ENCODE measurements at regions not wholly inside any gene's neighbourhood (a gene's known extent, or its start where the extent isn't known, plus 50 kb on each side); places are given as distances from the start of the nearest gene placed in this dataset.

DNA sequence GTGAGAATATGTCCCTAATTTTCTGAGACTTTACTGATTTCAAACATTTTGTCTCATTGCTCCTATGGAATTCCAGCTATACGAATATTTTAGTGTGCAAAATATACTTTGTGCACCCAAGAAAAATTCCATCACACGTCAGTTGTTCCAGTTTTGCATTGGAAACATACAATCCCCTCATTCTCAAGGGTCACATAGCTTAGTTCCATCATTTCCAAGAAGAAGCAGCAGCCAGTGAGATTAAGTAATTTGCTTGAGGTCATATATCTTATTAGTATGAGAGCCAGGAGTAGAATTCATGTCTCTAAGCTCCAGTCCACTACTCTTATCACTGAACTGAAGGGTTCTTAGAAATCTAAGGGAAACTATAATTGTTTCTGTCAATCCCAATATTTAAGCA is 746.7 kb upstream of the C9orf72 start:
- no peak overlapping the region for H3K27ac ChIP-seq
- DNase-seq = no peak

GRCh38 chr9:28320616-28321015 is 747.3 kb upstream of the C9orf72 start:
- H3K36me3 ChIP-seq = no peaks in the 10 kb centered on the region
- no peak for ATAC-seq
- TF ChIP-seq, protein P1, sequence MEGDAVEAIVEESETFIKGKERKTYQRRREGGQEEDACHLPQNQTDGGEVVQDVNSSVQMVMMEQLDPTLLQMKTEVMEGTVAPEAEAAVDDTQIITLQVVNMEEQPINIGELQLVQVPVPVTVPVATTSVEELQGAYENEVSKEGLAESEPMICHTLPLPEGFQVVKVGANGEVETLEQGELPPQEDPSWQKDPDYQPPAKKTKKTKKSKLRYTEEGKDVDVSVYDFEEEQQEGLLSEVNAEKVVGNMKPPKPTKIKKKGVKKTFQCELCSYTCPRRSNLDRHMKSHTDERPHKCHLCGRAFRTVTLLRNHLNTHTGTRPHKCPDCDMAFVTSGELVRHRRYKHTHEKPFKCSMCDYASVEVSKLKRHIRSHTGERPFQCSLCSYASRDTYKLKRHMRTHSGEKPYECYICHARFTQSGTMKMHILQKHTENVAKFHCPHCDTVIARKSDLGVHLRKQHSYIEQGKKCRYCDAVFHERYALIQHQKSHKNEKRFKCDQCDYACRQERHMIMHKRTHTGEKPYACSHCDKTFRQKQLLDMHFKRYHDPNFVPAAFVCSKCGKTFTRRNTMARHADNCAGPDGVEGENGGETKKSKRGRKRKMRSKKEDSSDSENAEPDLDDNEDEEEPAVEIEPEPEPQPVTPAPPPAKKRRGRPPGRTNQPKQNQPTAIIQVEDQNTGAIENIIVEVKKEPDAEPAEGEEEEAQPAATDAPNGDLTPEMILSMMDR (IDR thresholded peaks at IDR 0.05) = no peak
- H3K4me1 ChIP-seq = no peaks in the 10 kb centered on the region
- intact Hi-C loops (cut with DNase I) = no loop called here
- no peak overlapping the region for H3K4me3 ChIP-seq
- H3K27me3 ChIP-seq (ENCODE audit: low read depth) = no peaks in the 10 kb centered on the region
- no peak for DNase-seq
- H3K27ac ChIP-seq = no peak overlapping the region
- no peaks in the 10 kb centered on the region for H3K9me3 ChIP-seq

More for the DNA sequence above, 746.7 kb upstream of the C9orf72 start:
- intact Hi-C loops (cut with DNase I) = no loop called here
- H3K4me3 ChIP-seq = no peak overlapping the region
- H3K4me1 ChIP-seq = no peaks in the 10 kb centered on the region
- H3K9me3 ChIP-seq = no peaks in the 10 kb centered on the region
- ATAC-seq = no peak
- no peaks in the 10 kb centered on the region for H3K36me3 ChIP-seq
- TF ChIP-seq, protein P1 (IDR thresholded peaks at IDR 0.05) = no peak
- no peaks in the 10 kb centered on the region for H3K27me3 ChIP-seq (ENCODE audit: low read depth)

DNA sequence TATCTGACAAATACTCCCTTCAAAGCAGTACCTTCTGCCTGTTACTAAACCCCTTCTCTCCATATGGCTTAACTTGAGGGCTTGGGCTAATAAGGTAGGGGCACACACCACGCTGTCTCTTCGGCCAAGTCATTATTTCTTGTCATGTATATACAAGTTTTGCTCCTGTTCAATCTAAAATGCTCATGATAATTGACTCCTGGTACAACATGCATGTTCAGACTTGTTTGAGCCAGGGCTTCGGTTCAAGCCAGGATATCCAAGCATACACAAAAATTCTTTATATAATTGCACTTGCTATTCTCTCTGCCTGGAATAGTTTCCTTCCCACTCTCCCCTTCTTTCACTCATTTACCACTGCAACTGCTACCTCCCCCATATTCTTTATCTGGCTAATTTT is 756.0 kb upstream of the C9orf72 start:
- H3K27ac ChIP-seq = no peak overlapping the region
- H3K4me3 ChIP-seq = no peak overlapping the region
- no peaks in the 10 kb centered on the region for H3K4me1 ChIP-seq
- DNase-seq (no peak), ATAC-seq (no peak)
- TF ChIP-seq, protein P1 (IDR thresholded peaks at IDR 0.05) = no peak
- intact Hi-C loops (cut with DNase I) = no loop called here
- H3K9me3 ChIP-seq = no peaks in the 10 kb centered on the region
- no peaks in the 10 kb centered on the region for H3K27me3 ChIP-seq (ENCODE audit: low read depth)
- no peaks in the 10 kb centered on the region for H3K36me3 ChIP-seq

DNA sequence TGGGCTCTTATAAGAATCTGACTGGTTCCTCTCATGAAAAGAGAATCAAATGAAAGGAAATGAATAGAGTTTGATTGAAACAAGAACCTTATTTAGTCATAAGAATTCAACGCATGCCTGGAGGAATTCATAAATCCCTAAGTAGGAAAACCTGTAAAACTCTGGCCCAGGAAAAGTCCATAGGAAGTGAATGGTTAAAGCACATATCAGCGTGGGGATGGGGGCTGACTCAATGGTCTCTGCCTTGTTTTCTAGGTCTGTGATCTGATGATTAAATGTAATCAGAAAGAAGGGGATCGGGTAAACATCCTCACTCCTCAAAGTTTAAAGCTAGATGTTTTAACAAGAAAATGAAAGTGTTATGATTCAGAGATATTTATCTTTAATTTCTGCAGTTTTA is 759.4 kb upstream of the C9orf72 start:
- no peaks in the 10 kb centered on the region for H3K4me1 ChIP-seq
- H3K36me3 ChIP-seq = no peaks in the 10 kb centered on the region
- DNase-seq (no peak), ATAC-seq (no peak)
- TF ChIP-seq, protein P1 (IDR thresholded peaks at IDR 0.05) = no peak
- no peaks in the 10 kb centered on the region for H3K9me3 ChIP-seq
- no peak overlapping the region for H3K4me3 ChIP-seq
- intact Hi-C loops (cut with DNase I) = no loop called here
- no peak overlapping the region for H3K27ac ChIP-seq
- H3K27me3 ChIP-seq (ENCODE audit: low read depth) = no peaks in the 10 kb centered on the region

GRCh38 chr9:28341913-28342312 is 768.6 kb upstream of the C9orf72 start:
- no peak overlapping the region for H3K27ac ChIP-seq
- no peaks in the 10 kb centered on the region for H3K27me3 ChIP-seq (ENCODE audit: low read depth)
- no peak for DNase-seq
- TF ChIP-seq, protein P1 (IDR thresholded peaks at IDR 0.05) = no peak
- H3K4me1 ChIP-seq = no peaks in the 10 kb centered on the region
- no peak for ATAC-seq
- H3K4me3 ChIP-seq = no peak overlapping the region
- intact Hi-C loops (cut with DNase I) = no loop called here
- no peaks in the 10 kb centered on the region for H3K36me3 ChIP-seq
- H3K9me3 ChIP-seq = no peaks in the 10 kb centered on the region

GRCh38 chr9:28342815-28343338 is 769.6 kb upstream of the C9orf72 start:
- H3K9me3 ChIP-seq = no peaks in the 10 kb centered on the region
- H3K4me3 ChIP-seq = no peak overlapping the region
- H3K4me1 ChIP-seq = no peaks in the 10 kb centered on the region
- TF ChIP-seq, protein P1 (IDR thresholded peaks at IDR 0.05) = no peak
- H3K36me3 ChIP-seq = no peaks in the 10 kb centered on the region
- DNase-seq (no peak), ATAC-seq (no peak)
- no peak overlapping the region for H3K27ac ChIP-seq
- no peaks in the 10 kb centered on the region for H3K27me3 ChIP-seq (ENCODE audit: low read depth)
- intact Hi-C loops (cut with DNase I) = no loop called here
